GM18951 (cell line): ENCODE measurements at regions not wholly inside any gene's neighbourhood (a gene's known extent, or its start where the extent isn't known, plus 50 kb on each side); places are given as distances from the start of the nearest gene placed in this dataset.

Experiments used
- POLR2A ChIP-seq: IDR thresholded peaks from 4 replicates; pipeline ENCODE4 v1.6.1; 2011; ENCODE audit warnings: mild to moderate bottlenecking; ENCODE audit not compliant: insufficient read length, insufficient read depth; ENCODE audit errors: extremely low read depth
- in situ Hi-C: fragments of 300-500 bp; cut with MboI; formaldehyde crosslinking; loops from one replicate; pipeline ENCODE4 v1.12.0; 2022; ENCODE audit warnings: low sequenced_read_pairs, mixed read lengths, inconsistent platforms; ENCODE audit not compliant: unreplicated experiment

DNA sequence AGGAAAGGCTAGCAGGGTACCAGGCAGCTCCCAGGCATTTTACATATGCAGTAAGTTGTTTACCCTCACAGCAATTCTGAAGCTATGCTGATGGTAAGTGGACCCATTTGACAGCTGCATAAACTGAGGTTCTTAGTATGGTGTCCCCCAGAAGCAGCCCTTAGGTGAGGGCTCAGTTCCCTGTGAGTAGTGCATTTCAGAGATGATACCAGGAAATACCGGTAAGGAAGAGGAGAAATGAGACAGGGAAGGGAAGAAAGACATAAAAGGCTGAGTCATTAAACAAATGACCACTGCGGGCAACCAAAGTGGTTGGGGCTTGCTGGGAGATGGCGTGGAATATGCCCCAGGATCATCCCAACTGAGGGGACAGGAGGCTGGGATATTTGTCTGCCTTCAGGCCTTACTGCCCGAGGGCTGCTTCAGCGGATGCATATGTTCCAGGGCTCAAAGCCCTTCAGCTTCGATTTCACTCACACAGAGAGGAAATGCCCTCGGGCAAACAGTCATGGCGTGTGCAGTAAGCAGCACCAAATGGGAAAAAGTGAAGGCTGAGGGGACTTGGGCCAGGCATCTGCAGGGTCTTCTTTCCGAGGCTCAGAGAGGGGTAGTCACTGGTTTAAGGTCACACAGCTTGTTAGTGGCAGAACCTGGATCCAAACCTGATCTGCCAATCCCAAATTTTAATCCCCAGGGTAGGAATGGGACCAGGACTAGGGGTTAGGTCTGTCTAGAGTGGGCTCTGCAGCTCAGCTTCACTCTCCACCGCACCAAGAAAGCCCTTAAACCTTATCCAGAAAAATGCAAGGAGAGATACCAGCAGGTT is 133.7 kb upstream of the RUNX3 start:
- in situ Hi-C loops: no loop called here
- TF ChIP-seq POLR2A: no peak

DNA sequence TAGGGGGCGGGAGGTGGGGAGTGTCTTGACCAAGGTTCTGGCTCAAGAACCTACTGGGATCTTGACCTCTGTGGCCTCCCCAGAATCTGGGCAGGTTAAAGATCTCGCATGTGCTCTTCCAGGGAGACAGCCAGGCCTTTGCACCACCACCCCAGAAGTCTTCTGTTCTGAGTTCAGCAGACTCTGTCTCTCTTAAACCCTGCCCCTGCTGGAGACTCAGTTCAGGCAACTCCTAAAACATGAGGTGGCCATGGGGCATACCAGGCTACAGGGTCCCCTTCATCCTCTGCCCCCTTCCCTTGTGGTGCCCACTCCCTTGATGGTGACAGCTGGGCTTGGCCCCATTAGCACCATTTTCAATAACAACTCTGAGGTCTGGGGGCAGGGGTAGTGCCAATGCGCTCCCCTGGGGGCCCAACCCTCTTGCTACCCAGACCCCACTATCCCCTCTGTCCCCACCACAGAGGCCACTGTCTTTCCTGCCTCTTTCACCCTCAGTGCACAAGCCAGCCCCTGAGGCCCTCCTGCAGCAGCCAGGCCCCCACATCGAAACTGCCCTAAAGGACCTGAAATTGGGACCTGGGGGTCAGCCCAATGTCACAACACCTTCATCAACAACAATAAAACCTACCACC is 132.7 kb upstream of the RUNX3 start:
- no peak for TF ChIP-seq POLR2A
- in situ Hi-C loops: no loop called here

DNA sequence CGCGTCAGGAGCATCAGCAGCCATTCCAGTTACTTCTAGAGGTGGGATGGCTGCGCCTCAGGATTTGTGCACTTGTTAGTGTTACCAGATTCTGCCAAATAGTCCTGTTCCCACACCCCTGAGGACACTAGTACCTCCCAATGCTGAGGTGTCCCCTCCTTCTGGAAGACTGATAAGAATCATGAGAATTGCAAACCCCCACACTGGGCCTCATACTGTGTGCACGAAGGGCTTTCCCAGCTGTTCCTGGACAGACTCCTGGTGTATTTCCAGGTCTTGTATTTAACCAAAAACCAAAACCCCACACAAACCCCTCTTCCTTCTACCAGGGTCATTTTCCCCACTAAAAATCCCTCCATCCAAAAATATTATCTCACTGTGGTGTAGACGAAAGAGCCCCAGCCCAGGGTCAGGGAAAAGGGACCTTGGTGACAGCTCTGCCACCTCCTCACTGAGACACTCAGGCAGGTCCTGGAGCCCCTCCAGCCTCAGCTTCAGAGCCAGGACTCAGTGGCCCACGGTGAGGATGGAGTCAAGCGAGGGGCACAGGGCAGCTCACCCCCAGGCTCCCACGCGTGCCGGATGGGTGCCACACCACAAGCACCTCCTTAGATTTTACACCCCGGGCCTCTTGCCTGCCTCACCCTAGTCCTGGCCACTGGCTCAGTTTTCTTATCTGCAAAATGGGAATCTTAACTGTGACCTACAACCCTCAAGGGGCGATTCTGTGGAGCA is 131.4 kb upstream of the RUNX3 start:
- in situ Hi-C loops: no loop called here
- no peak for TF ChIP-seq POLR2A

DNA sequence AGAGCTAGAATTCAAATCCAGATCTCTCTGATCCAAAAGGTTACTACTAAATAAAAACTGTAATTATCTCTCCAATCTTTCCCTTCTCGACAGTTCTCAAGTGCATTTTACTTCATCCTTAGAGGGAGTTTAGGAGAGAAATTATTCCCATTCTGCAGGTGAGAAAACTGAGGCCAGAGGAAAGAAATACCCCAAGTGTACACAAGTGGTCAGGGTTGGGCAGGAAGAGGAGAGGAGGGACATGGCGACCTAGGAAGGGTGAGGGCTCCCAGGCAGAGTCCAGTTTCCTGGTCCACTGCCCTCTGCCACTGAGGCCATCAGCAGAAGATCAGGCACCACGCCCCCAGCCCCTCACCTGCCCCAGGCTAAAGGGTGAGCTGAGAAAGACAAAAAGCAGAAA is 127.1 kb upstream of the RUNX3 start:
- in situ Hi-C loops: no loop called here

DNA sequence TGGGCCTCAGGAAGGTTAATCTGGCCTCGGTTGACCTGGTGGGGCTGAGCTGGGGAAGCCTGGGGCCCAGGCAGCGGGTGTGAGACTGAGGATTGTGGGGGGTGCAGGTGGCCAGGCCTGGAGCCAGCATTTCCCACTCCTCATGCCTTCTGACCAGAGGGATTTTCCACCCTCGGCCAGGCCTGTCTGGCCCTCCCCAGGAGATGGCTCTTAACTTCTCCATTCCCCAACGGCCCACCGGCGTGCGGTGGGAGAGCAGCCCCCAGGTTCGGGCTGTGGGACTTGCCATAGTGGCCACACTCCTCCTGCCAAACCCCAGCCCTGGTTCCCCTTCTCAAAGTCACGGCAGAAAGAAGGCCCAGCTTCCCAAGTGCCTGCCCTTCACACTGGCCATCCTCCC is 126.5 kb upstream of the RUNX3 start:
- in situ Hi-C loops: no loop called here
- TF ChIP-seq POLR2A: no peak

More for the DNA sequence above, 127.1 kb upstream of the RUNX3 start:
- no peak for TF ChIP-seq POLR2A

DNA sequence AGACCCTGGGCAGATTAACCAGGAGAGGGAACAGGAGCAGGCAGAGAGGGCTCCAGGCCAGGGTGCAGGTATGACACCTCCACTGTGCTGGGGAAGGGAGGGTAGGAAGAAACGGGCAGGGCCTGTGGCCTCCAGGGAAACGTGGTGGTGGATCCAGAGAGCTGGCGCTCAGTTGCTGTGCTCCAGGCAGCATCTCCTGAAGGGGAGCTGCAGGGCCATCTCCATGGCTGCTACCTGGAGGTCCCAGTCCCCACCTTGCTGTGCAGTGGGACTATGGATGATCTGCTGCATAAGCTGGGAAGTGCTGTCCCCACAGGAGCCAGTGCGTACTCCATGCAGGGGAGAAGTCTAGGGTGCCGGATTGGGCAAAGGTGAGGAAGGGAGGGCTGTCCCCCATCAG is 125.9 kb upstream of the RUNX3 start:
- in situ Hi-C loops: no loop called here
- no peak for TF ChIP-seq POLR2A

DNA sequence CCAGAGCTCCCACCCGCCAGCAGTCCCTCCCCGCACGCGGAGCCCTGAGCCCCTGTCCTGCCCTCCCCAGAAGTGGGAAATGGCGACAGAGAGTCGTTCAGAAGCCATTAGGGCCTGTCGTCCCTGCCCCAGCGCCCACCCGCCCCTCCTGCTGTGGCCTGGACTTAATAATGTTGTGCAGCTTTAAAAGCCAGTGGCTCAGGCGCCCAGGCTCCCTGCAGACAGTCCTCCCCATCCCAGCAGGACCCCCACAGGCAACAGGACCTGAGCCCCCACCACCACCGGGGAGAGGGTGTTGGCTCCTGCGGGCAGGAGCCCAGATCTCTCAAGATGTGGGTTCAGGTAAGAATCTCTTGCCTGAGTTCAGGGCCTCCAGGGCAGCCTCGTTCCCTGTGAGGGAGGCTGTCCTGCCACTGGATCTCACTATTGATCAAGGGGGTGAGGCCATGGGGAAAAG is 125.3 kb upstream of the RUNX3 start:
- TF ChIP-seq POLR2A: no peak
- in situ Hi-C loops: no loop called here

DNA sequence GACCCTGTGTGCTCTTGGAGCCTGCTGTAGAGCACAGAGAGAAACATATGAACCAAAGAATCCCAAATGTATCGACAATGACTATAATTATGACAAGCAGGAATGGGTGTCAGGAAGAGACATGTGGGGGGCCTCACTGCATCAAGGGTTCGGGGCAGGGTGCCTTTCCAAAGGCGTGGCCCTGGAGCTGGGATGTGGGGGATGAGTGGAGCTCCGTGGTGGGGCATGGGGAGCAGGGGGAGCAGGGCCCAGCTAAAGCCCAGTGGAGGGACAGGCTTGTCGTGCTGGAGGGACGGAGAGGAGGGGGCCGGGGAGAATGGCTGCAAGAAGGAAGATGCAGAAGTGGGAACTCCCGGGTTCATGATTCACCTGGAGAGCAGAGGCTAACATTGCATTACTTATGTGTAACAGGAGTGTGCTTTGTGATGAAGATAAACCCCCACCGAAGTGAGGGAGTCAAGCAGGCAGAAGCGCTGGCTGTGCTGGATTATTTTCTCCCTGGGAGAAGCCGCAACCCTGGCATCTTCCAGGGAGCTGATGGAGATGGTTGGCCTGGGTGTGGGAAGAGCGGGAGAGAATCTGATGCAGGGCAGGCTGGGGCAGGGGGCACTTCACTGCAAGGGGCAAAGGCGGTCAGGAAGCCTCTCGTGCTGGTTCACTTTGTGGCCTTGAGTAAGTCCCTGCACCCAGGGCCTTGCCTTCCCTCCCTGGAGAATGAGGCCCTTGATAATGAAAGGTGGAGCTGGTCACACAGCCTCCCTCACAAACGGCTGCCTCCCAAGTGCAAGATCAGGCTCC is 124.6 kb upstream of the RUNX3 start:
- in situ Hi-C loops: no loop called here
- TF ChIP-seq POLR2A: no peak

DNA sequence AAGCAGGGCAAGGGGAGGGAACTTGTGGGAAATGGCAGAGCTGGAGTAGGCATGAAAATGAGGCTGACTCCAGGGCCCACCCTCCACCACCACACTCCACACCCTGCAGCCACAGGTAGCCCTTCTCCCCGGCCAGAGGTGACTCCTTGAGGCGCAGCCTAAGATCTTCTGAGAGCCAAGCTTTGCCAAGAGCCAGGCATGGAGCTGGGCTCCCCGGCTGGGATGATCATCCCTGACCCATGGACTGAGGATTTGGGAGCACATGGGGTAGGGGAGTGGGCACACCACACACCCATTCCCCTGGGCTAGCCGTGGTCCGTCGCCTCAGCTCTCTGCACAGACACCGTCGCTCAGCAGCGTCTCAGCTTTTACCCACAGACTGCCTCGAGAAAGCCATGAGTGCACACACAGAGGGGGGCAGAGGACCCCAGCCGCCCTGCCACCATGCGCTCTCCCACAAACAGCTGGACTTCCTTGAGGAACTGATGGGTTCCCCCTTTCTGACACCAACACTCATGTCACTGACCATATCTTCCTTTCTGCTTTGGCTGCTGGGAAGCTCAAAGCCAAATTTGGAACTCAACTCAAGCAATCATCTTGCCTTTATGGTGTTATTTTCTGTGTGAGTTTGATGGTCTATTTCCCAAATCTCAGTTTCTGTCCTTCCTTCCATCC is 123.6 kb upstream of the RUNX3 start:
- in situ Hi-C loops: no loop called here
- TF ChIP-seq POLR2A: no peak

DNA sequence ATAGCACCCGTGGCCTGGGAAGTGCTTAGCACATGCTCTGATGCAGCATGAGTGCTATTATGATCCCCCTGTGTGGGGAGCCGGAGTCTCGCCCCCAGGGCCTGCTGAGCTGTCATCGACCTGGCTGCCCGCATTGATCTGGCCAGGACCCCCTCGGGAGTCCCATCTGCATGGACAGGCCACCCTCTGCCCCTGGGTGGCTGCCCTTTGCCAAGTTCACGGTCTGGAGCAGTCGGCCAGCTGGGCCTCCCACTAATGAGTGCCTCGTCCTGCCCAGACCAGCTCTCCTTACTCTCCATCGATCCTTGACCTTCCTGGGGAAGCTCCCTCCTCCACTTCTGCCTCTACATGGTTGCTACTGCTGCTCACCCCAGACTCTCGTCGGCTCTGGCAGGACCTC is 121.8 kb upstream of the RUNX3 start:
- TF ChIP-seq POLR2A: no peak

DNA sequence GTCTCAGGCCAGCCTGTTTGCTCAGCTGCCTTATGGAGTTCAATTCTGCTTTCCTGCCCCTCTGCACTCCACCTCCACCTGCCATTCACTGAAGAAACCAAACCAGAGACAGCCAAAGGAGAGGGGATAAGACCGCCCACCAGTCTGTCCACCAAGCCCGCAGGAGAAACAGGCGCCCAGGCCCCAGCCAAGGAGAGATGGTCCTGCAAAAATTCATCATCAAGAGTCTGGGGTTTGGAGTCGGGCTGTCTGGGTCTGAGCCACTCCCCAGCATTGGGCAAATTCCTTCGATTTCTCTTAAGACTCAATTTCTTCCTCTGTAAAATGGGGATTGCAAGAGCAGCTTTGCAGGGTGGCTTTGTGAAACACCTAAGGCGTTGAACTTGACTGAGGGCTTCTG is 121.4 kb upstream of the RUNX3 start:
- TF ChIP-seq POLR2A: no peak
- in situ Hi-C loops: no loop called here

More for the DNA sequence above, 121.8 kb upstream of the RUNX3 start:
- in situ Hi-C loops: no loop called here

DNA sequence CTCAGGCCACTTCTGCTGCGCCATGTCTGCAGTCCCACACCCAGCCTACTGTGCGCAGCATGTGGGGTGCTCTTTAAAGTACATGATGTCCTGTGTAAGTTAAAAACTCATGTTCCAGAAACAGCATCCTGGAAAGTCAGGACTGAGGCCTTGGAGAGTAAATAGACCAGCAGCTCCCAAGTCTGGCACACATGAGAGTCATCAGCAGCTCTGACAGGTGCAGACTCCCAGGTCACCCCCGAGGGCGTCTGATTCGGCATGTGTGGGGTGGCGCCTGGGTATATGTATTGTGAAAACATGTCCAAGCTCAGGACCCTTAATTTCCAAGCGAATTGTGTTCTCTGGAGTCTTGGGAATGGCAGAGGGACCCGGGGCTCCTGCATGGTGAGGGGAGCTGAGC is 120.1 kb upstream of the RUNX3 start:
- in situ Hi-C loops: no loop called here
- TF ChIP-seq POLR2A: no peak

DNA sequence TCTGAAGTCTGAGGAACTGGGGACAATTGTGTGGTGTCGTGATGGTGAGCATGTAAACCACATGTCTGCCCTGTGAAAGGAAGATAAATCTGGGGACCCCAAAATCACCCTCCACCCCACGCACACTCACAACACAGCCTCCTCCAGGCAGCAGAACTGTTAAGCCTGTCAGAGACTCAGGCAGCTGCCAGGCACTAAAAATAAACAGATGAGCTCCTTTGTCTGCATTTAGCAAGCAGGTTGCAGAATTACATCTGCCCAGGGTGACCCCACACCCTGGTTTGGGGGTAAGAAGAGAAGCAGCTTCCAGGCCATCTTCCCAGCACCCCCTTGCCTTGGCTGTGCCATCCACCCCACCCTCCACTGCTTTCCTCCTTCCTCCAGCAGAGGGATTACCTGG is 119.1 kb upstream of the RUNX3 start:
- in situ Hi-C loops: no loop called here

DNA sequence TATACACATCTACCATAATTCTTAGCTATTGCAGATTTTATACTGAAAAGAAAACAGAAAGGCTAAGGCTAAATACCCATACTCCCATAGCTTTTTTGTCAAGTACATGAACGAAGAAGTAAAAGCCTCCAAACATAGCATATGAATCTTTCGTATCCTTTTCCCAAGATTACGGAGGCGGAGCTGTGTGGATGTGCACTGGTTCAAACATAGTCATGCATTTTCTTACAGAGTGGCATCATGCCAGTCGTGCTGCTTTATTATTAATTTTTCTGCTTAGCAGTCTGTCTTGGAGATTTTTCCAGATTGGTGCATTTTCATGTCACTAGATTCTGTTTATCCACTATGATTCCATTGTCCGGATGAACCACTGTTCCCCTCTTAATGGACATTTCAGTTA is 118.7 kb upstream of the RUNX3 start:
- in situ Hi-C loops: no loop called here
- no peak for TF ChIP-seq POLR2A

More for the DNA sequence above, 119.1 kb upstream of the RUNX3 start:
- no peak for TF ChIP-seq POLR2A
